GM12878 (cell line): ENCODE measurements at regions not wholly inside any gene's neighbourhood (a gene's known extent, or its start where the extent isn't known, plus 50 kb on each side); places are given as distances from the start of the nearest gene placed in this dataset.

Experiments
- ATAC-seq: fragments of 200-7000 bp; cut with Tn5 transposase; 3 replicates; pipeline ENCODE4 v1.9.1; 2020; ENCODE audit warnings: mild to moderate bottlenecking, moderate library complexity
- BruUV-seq: library from RNA; stranded (reverse); fragments of 400-500 nt; replicated peaks from 2 replicates; lab custom pipeline; 2021; lab: Mats Ljungman, UMichigan
- CTCF ChIA-PET: fragments of 300-600 bp; sonication (Branson Sonifier 250); formaldehyde crosslinking; extraction: SDS; loops from one replicate; lab custom pipeline; 2021; ENCODE audit warnings: inconsistent platforms; lab: Yijun Ruan, JAX
- POLR2A ChIA-PET: fragments of 350-600 bp; formaldehyde crosslinking; extraction: SDS; loops from one replicate; lab custom pipeline; 2021; ENCODE audit warnings: inconsistent platforms; lab: Charles Lee
- RAD21 ChIA-PET: fragments of 300-600 bp; sonication (Branson Sonifier 250); formaldehyde crosslinking; loops from one replicate; lab custom pipeline; 2023; ENCODE audit warnings: antibody characterized with exemption; ENCODE audit not compliant: unreplicated experiment; lab: Charles Lee
- SMC1A ChIA-PET: fragments of 300-600 bp; sonication (Branson Sonifier 250); formaldehyde crosslinking; loops from one replicate; lab custom pipeline; 2023; ENCODE audit not compliant: unreplicated experiment, uncharacterized antibody; lab: Charles Lee
- DNase-seq: peaks from one replicate; pipeline ENCODE4 v3.0.0-alpha.2; 2011; ENCODE audit warnings: low read depth, low spot score
- FAIRE-seq: peaks from 3 replicates; lab custom pipeline; 2011; peaks lifted over from hg19 to GRCh38; lab: Jason Lieb, UNC
- H2AFZ ChIP-seq: 2 replicates; pipeline ENCODE4 v1.6.0; 2011; ENCODE audit warnings: low read depth, low read length, control low read depth; ENCODE audit not compliant: control insufficient read depth
- H3K27ac ChIP-seq: 2 replicates; pipeline ENCODE4 v1.5.1; 2011; ENCODE audit warnings: control low read depth; ENCODE audit not compliant: control insufficient read depth, insufficient read depth
- H3K27me3 ChIP-seq, 2 experiments: replicated peaks in 1 of 2; 2 replicates each; pipeline versions ENCODE4 v1.6.0 to v1.6.1; 2011; ENCODE audit warnings: low read length in 1 of 2; ENCODE audit not compliant: control insufficient read depth in 2 of 2, insufficient read depth in 2 of 2
- H3K36me3 ChIP-seq, 2 experiments: 2 replicates each; pipeline ENCODE4 v1.5.1; 2011; ENCODE audit warnings: low read length in 1 of 2; ENCODE audit not compliant: control insufficient read depth in 2 of 2, insufficient read depth in 2 of 2
- H3K4me1 ChIP-seq: 2 replicates; pipeline ENCODE4 v1.6.1; 2011; ENCODE audit warnings: mild to moderate bottlenecking, low read length, moderate library complexity, mixed read lengths; ENCODE audit not compliant: control insufficient read depth, insufficient read depth
- H3K4me2 ChIP-seq: 2 replicates; pipeline ENCODE4 v1.6.0; 2011; ENCODE audit warnings: control low read depth; ENCODE audit not compliant: control insufficient read depth, insufficient read depth
- H3K4me3 ChIP-seq: fragments of 200-600 bp; sonication (generic); 2 replicates; pipeline ENCODE4 v1.5.1; 2016
- H3K79me2 ChIP-seq: 2 replicates; pipeline ENCODE4 v1.6.0; 2011; ENCODE audit warnings: low read length; ENCODE audit not compliant: control insufficient read depth, insufficient read depth
- H3K9ac ChIP-seq: 2 replicates; pipeline ENCODE4 v1.8.0; 2011; ENCODE audit warnings: low read length, control low read depth, mixed read lengths; ENCODE audit not compliant: control insufficient read depth, insufficient read depth
- H3K9me3 ChIP-seq: replicated peaks from 3 replicates; pipeline ENCODE4 v1.5.1; 2011; ENCODE audit warnings: mild to moderate bottlenecking, low read length; ENCODE audit not compliant: control insufficient read depth, insufficient read depth
- H4K20me1 ChIP-seq: 2 replicates; pipeline ENCODE4 v1.6.0; 2011; ENCODE audit not compliant: control insufficient read depth, insufficient read depth
- ASH2L ChIP-seq: fragments of 300-600, 200-600 bp; sonication (generic); IDR thresholded peaks from 2 replicates; pipeline ENCODE4 v1.6.1; 2017; ENCODE audit warnings: low read depth, mild to moderate bottlenecking, borderline replicate concordance
- BCLAF1 ChIP-seq: fragments of 450-650 bp; IDR thresholded peaks from 2 replicates; pipeline ENCODE4 v1.6.1; 2017; ENCODE audit warnings: antibody characterized with exemption, mild to moderate bottlenecking, moderate library complexity
- CREM ChIP-seq: IDR thresholded peaks from 2 replicates; pipeline ENCODE4 v1.6.1; 2014; ENCODE audit warnings: antibody characterized with exemption, low read depth
- E2F8 ChIP-seq: fragments of 450-650 bp; IDR thresholded peaks from 2 replicates; pipeline ENCODE4 v1.6.1; 2018; ENCODE audit warnings: mild to moderate bottlenecking, low read depth, moderate library complexity; ENCODE audit not compliant: partially characterized antibody
- ESRRA ChIP-seq: IDR thresholded peaks from 2 replicates; pipeline ENCODE4 v1.6.1; 2012; ENCODE audit warnings: mild to moderate bottlenecking, low read length, improper control_type of control experiment
- JUND ChIP-seq: IDR thresholded peaks from 2 replicates; pipeline ENCODE4 v1.6.1; 2012; ENCODE audit warnings: low read depth, mild to moderate bottlenecking, low read length, improper control_type of control experiment, moderate library complexity
- NFYA ChIP-seq: IDR thresholded peaks from 2 replicates; pipeline ENCODE4 v1.6.1; 2011; ENCODE audit warnings: low read depth, mild to moderate bottlenecking, low read length, improper control_type of control experiment, borderline replicate concordance
- SMARCA5 ChIP-seq: fragments of 450-650 bp; IDR thresholded peaks from 2 replicates; pipeline ENCODE4 v1.6.1; 2017; ENCODE audit warnings: mild to moderate bottlenecking
- SREBF1 ChIP-seq: IDR thresholded peaks from 2 replicates; pipeline ENCODE4 v1.6.1; 2012; ENCODE audit warnings: mild to moderate bottlenecking, low read length
- ZBTB11 ChIP-seq: fragments of 450-650 bp; formaldehyde crosslinking; IDR thresholded peaks from 2 replicates; pipeline ENCODE4 v1.5.0; 2022; ENCODE audit warnings: mild to moderate bottlenecking, missing genetic modification characterization
- ZBTB4 ChIP-seq: fragments of 450-650 bp; formaldehyde crosslinking; IDR thresholded peaks from 2 replicates; pipeline ENCODE4 v1.4.0; 2022; ENCODE audit warnings: mild to moderate bottlenecking, moderate library complexity
- ZNF274 ChIP-seq: IDR thresholded peaks from one replicate; pipeline ENCODE4 v1.8.0; 2011; ENCODE audit not compliant: insufficient read length, insufficient read depth
- ZSCAN29 ChIP-seq: fragments of 450-650 bp; IDR thresholded peaks from 2 replicates; pipeline ENCODE4 v1.6.1; 2017; ENCODE audit warnings: mild to moderate bottlenecking, moderate library complexity
- in situ Hi-C: fragments of 300-500 bp; cut with MboI; formaldehyde crosslinking; loops from 9 replicates; pipeline ENCODE4 v1.14.3; 2018; ENCODE audit warnings: mixed read lengths
- intact Hi-C: fragments of 100-400 bp; cut with micrococcal nuclease; formaldehyde crosslinking; loops from one replicate; pipeline ENCODE4 v1.14.2; 2022; ENCODE audit not compliant: unreplicated experiment

- Histone ChIP-seq H3K9ac (no peak overlapping the region), H2AFZ (no peak overlapping the region), H4K20me1 (no peaks in the 10 kb centered on the region), H3K9me3 (no peaks in the 10 kb centered on the region), H3K4me3 (no peak overlapping the region), H3K27me3 (no peaks in the 10 kb centered on the region), H3K4me2 (no peak overlapping the region), H3K36me3 (no peaks in the 10 kb centered on the region), H3K4me1 (no peaks in the 10 kb centered on the region), H3K79me2 (no peaks in the 10 kb centered on the region), H3K27ac (no peak overlapping the region)
- RAD21 ChIA-PET, result no interaction called here
- POLR2A ChIA-PET, result no interaction called here
- no peak for ATAC-seq
- SMC1A ChIA-PET, result interaction anchor here (1.0 kb wide), 1 partner anchor 8 kb away, joined by 4 read pairs; no protein-coding TSS in a partner anchor
- BruUV-seq, result no TSS peak
- in situ Hi-C loops, result no loop called here
- no peak for FAIRE-seq
- CTCF ChIA-PET, result no interaction called here
- intact Hi-C loops, result no loop called here
- no peak for DNase-seq
- TF ChIP-seq ZSCAN29 (no peak), JUND (no peak), BCLAF1 (no peak), SMARCA5 (no peak), CREM (no peak), ESRRA (no peak), ZNF274 (no peak), ASH2L (no peak), E2F8 (no peak), ZBTB11 (CRISPR knock-in tag) (no peak), ZBTB4 (CRISPR knock-in tag) (no peak), SREBF1 (no peak), NFYA (no peak)
Observed at GRCh38 chr16:18069683-18070082, 266.9 kb downstream of the NPIPA8 start.
